ENCODE measurements at regions not wholly inside any gene's neighbourhood (a gene's known extent, or its start where the extent isn't known, plus 50 kb on each side); places are given as distances from the start of the nearest gene placed in this dataset.
A peak's percentile ranks its signal among the peaks of the same experiment; 100 is the strongest.

DNA sequence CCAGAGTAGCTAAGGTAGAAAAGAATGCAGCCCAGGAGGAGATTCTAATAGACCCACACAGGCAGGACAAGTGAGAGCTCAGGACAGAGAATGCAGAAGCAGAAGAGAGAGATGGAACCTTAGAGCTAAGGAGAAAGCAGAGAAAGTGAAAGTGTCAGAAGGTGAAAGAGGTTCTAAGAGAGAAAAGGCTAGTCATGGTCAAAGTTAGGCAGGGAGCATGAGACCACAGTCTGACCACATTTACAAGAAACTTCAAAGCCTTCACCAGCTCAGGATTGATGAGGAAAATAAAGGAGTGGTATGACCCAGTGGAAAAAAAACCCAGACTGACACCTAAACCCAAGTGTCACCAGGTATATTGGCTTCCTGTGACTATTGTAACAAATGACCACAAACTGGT, 131.8 kb upstream of the WDR11 start:
- Histone ChIP-seq H2AFZ (ENCODE audit: insufficient read depth, low read depth, low read length, poor library complexity, severe bottlenecking) (no peak overlapping the region), H3K27ac (ENCODE audit: low read depth in 1 of 2, low read length in 2 of 2) (peak overlapping the region in 1 of 2 donors; percentile 28), H3K9me3 (replicated peaks in 1 of 2; ENCODE audit: control insufficient read depth in 1 of 2, insufficient read depth in 1 of 2, low read length in 2 of 2) (no peaks in the 10 kb centered on the region), H3K79me2 (ENCODE audit: insufficient read depth, low read length) (no peaks in the 10 kb centered on the region), H3K9ac (ENCODE audit: insufficient read depth, low read length, poor library complexity, severe bottlenecking) (no peak overlapping the region), H4K20me1 (ENCODE audit: insufficient read depth, low read length) (no peaks in the 10 kb centered on the region), H3K4me3 (replicated peaks in 1 of 3; ENCODE audit: low read depth in 2 of 3, low read length in 3 of 3) (no peak overlapping the region), H3K27me3 (ENCODE audit: control insufficient read depth in 2 of 2, insufficient read depth in 2 of 2, low read length in 2 of 2) (no peaks in the 10 kb centered on the region), H3K4me1 (ENCODE audit: control insufficient read depth in 1 of 2, insufficient read depth in 2 of 2, low read length in 2 of 2) (peaks cover 40 to 45% of the 10 kb centered on the region in 2 donors), H3K36me3 (replicated peaks in 1 of 2; ENCODE audit: control insufficient read depth in 1 of 2, insufficient read depth in 2 of 2, low read length in 2 of 2) (no peaks in the 10 kb centered on the region), H3K4me2 (replicated peaks; ENCODE audit: extremely low read depth, low read length, poor library complexity, severe bottlenecking) (peak overlapping the region; percentile 19)
- no peak overlapping the region for H3K4me3 Mint-ChIP-seq
- peak; percentile 31 to 36 (median 33) for DNase-seq
- intact Hi-C loops (cut with micrococcal nuclease): no loop called here
- H3K27ac Mint-ChIP-seq: no peak overlapping the region
- H3K36me3 Mint-ChIP-seq: peaks cover 0 to 2% of the 10 kb centered on the region in 2 donors
- H3K9me3 Mint-ChIP-seq: peaks cover 0 to 4% (median 0%) of the 10 kb centered on the region in 7 donors
- H3K27me3 Mint-ChIP-seq (ENCODE audit: low read depth in 3 of 3): no peaks in the 10 kb centered on the region
- TF ChIP-seq, protein P1, sequence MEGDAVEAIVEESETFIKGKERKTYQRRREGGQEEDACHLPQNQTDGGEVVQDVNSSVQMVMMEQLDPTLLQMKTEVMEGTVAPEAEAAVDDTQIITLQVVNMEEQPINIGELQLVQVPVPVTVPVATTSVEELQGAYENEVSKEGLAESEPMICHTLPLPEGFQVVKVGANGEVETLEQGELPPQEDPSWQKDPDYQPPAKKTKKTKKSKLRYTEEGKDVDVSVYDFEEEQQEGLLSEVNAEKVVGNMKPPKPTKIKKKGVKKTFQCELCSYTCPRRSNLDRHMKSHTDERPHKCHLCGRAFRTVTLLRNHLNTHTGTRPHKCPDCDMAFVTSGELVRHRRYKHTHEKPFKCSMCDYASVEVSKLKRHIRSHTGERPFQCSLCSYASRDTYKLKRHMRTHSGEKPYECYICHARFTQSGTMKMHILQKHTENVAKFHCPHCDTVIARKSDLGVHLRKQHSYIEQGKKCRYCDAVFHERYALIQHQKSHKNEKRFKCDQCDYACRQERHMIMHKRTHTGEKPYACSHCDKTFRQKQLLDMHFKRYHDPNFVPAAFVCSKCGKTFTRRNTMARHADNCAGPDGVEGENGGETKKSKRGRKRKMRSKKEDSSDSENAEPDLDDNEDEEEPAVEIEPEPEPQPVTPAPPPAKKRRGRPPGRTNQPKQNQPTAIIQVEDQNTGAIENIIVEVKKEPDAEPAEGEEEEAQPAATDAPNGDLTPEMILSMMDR (IDR thresholded peaks at IDR 0.05): no peak
- peaks cover 29% of the 10 kb centered on the region for H3K4me1 Mint-ChIP-seq

DNA sequence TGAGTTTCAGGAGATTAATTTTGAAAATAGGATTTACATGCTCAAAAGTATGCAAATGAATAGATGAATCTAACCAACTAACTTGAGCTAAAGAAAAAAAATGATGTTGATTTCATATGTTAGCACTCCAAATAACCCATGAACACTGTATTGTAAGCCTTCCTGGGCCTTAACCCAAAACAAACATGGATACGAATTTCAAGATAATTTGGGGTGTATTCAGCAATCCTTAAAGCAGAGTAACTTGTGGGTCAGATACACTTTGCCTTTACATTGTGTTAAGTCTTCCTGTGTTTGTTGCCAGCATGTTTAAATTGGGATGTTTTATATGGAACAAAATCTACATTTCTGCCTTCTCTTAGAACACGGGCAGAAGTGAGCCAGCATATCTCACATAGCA, 124.2 kb upstream of the WDR11 start:
- no peaks in the 10 kb centered on the region for H3K36me3 Mint-ChIP-seq
- no peak for DNase-seq
- H3K27ac Mint-ChIP-seq: no peak overlapping the region
- H3K4me1 Mint-ChIP-seq: no peaks in the 10 kb centered on the region
- H3K9ac ChIP-seq (ENCODE audit: insufficient read depth, low read length, poor library complexity, severe bottlenecking): no peak overlapping the region
- WGBS (ENCODE audit: insufficient coverage): no CpG with 5 or more reads among the region's 2 CpGs
- no peaks in the 10 kb centered on the region for H3K9me3 ChIP-seq (replicated peaks in 1 of 2; ENCODE audit: control insufficient read depth in 1 of 2, insufficient read depth in 1 of 2, low read length in 2 of 2)
- H3K27me3 Mint-ChIP-seq (ENCODE audit: low read depth in 3 of 3): peaks cover 0 to 4% (median 0%) of the 10 kb centered on the region in 3 donors
- H3K27me3 ChIP-seq (ENCODE audit: control insufficient read depth in 2 of 2, insufficient read depth in 2 of 2, low read length in 2 of 2): no peaks in the 10 kb centered on the region
- TF ChIP-seq, protein P1 (IDR thresholded peaks at IDR 0.05): no peak
- peaks cover 0 to 4% (median 0%) of the 10 kb centered on the region in 7 donors for H3K9me3 Mint-ChIP-seq
- no peak overlapping the region for H3K4me3 ChIP-seq (replicated peaks in 1 of 3; ENCODE audit: low read depth in 2 of 3, low read length in 3 of 3)
- intact Hi-C loops (cut with micrococcal nuclease): no loop called here
- no peaks in the 10 kb centered on the region for H4K20me1 ChIP-seq (ENCODE audit: insufficient read depth, low read length)
- H3K4me1 ChIP-seq (ENCODE audit: control insufficient read depth in 1 of 2, insufficient read depth in 2 of 2, low read length in 2 of 2): no peaks in the 10 kb centered on the region
- no peaks in the 10 kb centered on the region for H3K79me2 ChIP-seq (ENCODE audit: insufficient read depth, low read length)
- H3K27ac ChIP-seq (ENCODE audit: low read depth in 1 of 2, low read length in 2 of 2): no peak overlapping the region
- H3K4me2 ChIP-seq (replicated peaks; ENCODE audit: extremely low read depth, low read length, poor library complexity, severe bottlenecking): no peak overlapping the region
- H3K36me3 ChIP-seq (replicated peaks in 1 of 2; ENCODE audit: control insufficient read depth in 1 of 2, insufficient read depth in 2 of 2, low read length in 2 of 2): no peaks in the 10 kb centered on the region
- H2AFZ ChIP-seq (ENCODE audit: insufficient read depth, low read depth, low read length, poor library complexity, severe bottlenecking): no peak overlapping the region
- no peak overlapping the region for H3K4me3 Mint-ChIP-seq

All from CD14-positive monocyte (primary cell).